Cardiac muscle cell (in vitro differentiated cells and primary cell): ENCODE measurements at regions not wholly inside any gene's neighbourhood (a gene's known extent, or its start where the extent isn't known, plus 50 kb on each side); places are given as distances from the start of the nearest gene placed in this dataset.

ENCODE experiments used
- DNase-seq, 2 donors: peaks; one replicate each; pipeline versions ENCODE4 v3.0.0 to v3.0.0-alpha.2; 2010 to 2017; ENCODE audit warnings: low read depth in 1 of 2, low spot score in 1 of 2
- H3K27ac ChIP-seq: fragments of 200-600 bp; sonication (generic); 2 replicates; pipeline ENCODE4 v1.5.1; 2016
- H3K27me3 ChIP-seq: fragments of 200-600 bp; sonication (generic); 2 replicates; pipeline ENCODE4 v1.6.0; 2016; ENCODE audit warnings: control low read depth
- H3K36me3 ChIP-seq: fragments of 200-600 bp; sonication (generic); 2 replicates; pipeline ENCODE4 v1.5.1; 2016; ENCODE audit warnings: control low read depth
- H3K4me1 ChIP-seq: fragments of 200-600 bp; sonication (generic); 2 replicates; pipeline ENCODE4 v1.8.1; 2017; ENCODE audit warnings: low read depth, mild to moderate bottlenecking, mixed run types
- H3K4me3 ChIP-seq: fragments of 200-600 bp; sonication (generic); 2 replicates; pipeline ENCODE4 v1.5.1; 2016; ENCODE audit warnings: mild to moderate bottlenecking
- H3K9me3 ChIP-seq: fragments of 200-600 bp; sonication (generic); 2 replicates; pipeline ENCODE4 v1.5.1; 2017; ENCODE audit warnings: low read depth, mild to moderate bottlenecking, control low read depth
- CTCF ChIP-seq: IDR thresholded peaks from 2 replicates; pipeline ENCODE4 v1.5.1; 2012; ENCODE audit warnings: low read depth, mild to moderate bottlenecking, low read length

- peaks cover 5% of the 10 kb centered on the region for H3K4me1 ChIP-seq
- DNase-seq = no peak
- TF ChIP-seq CTCF = no peak
- no peak overlapping the region for H3K27ac ChIP-seq
- no peaks in the 10 kb centered on the region for H3K27me3 ChIP-seq
- H3K36me3 ChIP-seq = no peaks in the 10 kb centered on the region
- no peaks in the 10 kb centered on the region for H3K9me3 ChIP-seq
- no peak overlapping the region for H3K4me3 ChIP-seq
Measured at GRCh38 chr16:54412037-54412436, 125.5 kb upstream of the IRX3 start.

- no peaks in the 10 kb centered on the region for H3K27me3 ChIP-seq
- no peak overlapping the region for H3K4me3 ChIP-seq
- peak; percentile 24 to 36 for DNase-seq
- no peak for TF ChIP-seq CTCF
- H3K27ac ChIP-seq = no peak overlapping the region
- H3K4me1 ChIP-seq = peaks cover 5% of the 10 kb centered on the region
- no peaks in the 10 kb centered on the region for H3K9me3 ChIP-seq
- H3K36me3 ChIP-seq = no peaks in the 10 kb centered on the region
Measured at GRCh38 chr16:54411544-54411943, 125.0 kb upstream of the IRX3 start.

GRCh38 chr16:54409982-54410381, 123.4 kb upstream of the IRX3 start:
- no peak overlapping the region for H3K27ac ChIP-seq
- H3K4me1 ChIP-seq = peaks cover 5% of the 10 kb centered on the region
- no peaks in the 10 kb centered on the region for H3K27me3 ChIP-seq
- H3K4me3 ChIP-seq = no peak overlapping the region
- H3K36me3 ChIP-seq = no peaks in the 10 kb centered on the region
- TF ChIP-seq CTCF = no peak
- no peak for DNase-seq
- no peaks in the 10 kb centered on the region for H3K9me3 ChIP-seq

- Histone ChIP-seq H3K27ac (no peak overlapping the region), H3K9me3 (no peaks in the 10 kb centered on the region), H3K27me3 (no peaks in the 10 kb centered on the region), H3K36me3 (no peaks in the 10 kb centered on the region), H3K4me1 (peaks cover 5% of the 10 kb centered on the region), H3K4me3 (no peak overlapping the region)
- no peak for TF ChIP-seq CTCF
- DNase-seq = peak in 1 of 2 donors; percentile 59
Measured at GRCh38 chr16:54407596-54407995, 121.0 kb upstream of the IRX3 start.

GRCh38 chr16:54405478-54405877, 118.9 kb upstream of the IRX3 start:
- no peak for DNase-seq
- Histone ChIP-seq H3K4me1 (no peaks in the 10 kb centered on the region), H3K27me3 (no peaks in the 10 kb centered on the region), H3K36me3 (no peaks in the 10 kb centered on the region), H3K27ac (no peak overlapping the region), H3K9me3 (no peaks in the 10 kb centered on the region), H3K4me3 (no peak overlapping the region)
- TF ChIP-seq CTCF = no peak

GRCh38 chr16:54403580-54403979, 117.0 kb upstream of the IRX3 start:
- Histone ChIP-seq H3K27me3 (no peaks in the 10 kb centered on the region), H3K4me1 (no peaks in the 10 kb centered on the region), H3K36me3 (no peaks in the 10 kb centered on the region), H3K27ac (no peak overlapping the region), H3K4me3 (no peak overlapping the region), H3K9me3 (no peaks in the 10 kb centered on the region)
- no peak for TF ChIP-seq CTCF
- DNase-seq = no peak
